ENCODE measurements at regions not wholly inside any gene's neighbourhood (a gene's known extent, or its start where the extent isn't known, plus 50 kb on each side); places are given as distances from the start of the nearest gene placed in this dataset.
A peak's percentile ranks its signal among the peaks of the same experiment; 100 is the strongest.

DNA sequence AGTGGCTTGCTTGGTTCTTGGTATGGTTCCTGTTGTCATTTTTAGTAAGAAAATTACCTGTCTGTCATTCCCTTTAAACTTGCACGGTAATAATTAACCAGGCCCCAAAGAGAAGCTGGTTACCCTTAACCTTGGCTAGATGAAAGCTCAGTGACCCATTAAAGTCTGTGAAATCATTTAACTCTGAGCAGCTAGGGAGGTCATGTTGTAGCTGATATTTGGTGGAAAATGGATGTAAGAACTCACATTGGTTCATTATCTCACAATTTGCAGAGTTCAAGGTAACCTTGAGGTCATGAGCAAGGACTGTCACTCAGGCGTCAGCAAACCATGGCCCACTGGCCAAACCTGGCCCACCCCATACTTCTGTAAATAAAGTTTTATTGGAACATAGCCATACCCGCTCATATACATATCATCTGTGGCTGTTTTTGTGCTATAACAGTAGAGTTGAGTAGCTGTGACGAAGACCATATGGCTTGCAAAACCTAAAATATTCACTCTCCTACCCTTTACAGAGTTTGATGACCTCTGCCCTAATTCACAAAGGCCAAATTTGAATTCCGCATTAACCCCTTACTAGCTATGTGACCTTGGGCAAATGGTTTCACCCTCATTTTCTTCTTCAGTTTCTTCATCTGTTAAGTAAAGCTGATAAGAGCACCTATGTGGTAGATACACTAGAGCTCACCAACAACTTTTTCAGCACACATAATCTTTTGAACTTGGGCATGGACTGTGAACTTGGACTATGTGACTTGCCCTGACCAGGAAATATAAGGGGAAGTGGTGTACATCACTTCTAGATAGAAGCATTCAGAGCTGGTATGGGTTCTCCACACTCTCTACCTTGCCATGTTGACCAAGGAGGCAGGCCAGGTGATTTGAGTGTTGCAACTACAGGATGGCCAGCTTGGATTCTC lies 61.5 kb upstream of the CPEB4 start (continued):
- TF ChIP-seq MBD4 (IDR thresholded peaks at IDR 0.05; ENCODE audit: borderline replicate concordance, low read length) (0 out of 2 replicates have a peak, but pooled peaks have one; percentile 43), ZNF550 (CRISPR knock-in tag; IDR thresholded peaks at IDR 0.05; ENCODE audit: borderline replicate concordance) (no peak), ZNF792 (CRISPR knock-in tag; IDR thresholded peaks at IDR 0.05) (no peak), PHB2 (IDR thresholded peaks at IDR 0.05; ENCODE audit: partially characterized antibody) (no peak), CREB1 (IDR thresholded peaks at IDR 0.05) (no peak), CREB1 (CRISPR knock-in tag; IDR thresholded peaks at IDR 0.05) (no peak), TCF12 (IDR thresholded peaks at IDR 0.05) (no peak), TCF12 (CRISPR knock-in tag; IDR thresholded peaks at IDR 0.05) (no peak), RXRA (CRISPR knock-in tag; IDR thresholded peaks at IDR 0.05) (peak; percentile 28; the same call in 1 of the 2 replicates), ZNF543 (CRISPR knock-in tag; IDR thresholded peaks at IDR 0.05) (no peak), ZNF780A (CRISPR knock-in tag; IDR thresholded peaks at IDR 0.05) (no peak), TFDP1 (CRISPR knock-in tag; IDR thresholded peaks at IDR 0.05; ENCODE audit: borderline replicate concordance) (no peak), SIX1 (CRISPR knock-in tag; IDR thresholded peaks at IDR 0.05; ENCODE audit: borderline replicate concordance) (no peak), DRAP1 (CRISPR knock-in tag; IDR thresholded peaks at IDR 0.05) (peak; percentile 35; the same call in 1 of the 2 replicates), GZF1 (CRISPR knock-in tag; IDR thresholded peaks at IDR 0.05) (no peak), KLF16 (CRISPR knock-in tag; IDR thresholded peaks at IDR 0.05) (0 out of 4 replicates have a peak, but pooled peaks of 1 of the 2 experiments have one; percentile 36), KDM2A (CRISPR knock-in tag; IDR thresholded peaks at IDR 0.05; ENCODE audit: borderline replicate concordance, low read depth) (no peak), TFDP2 (CRISPR knock-in tag; IDR thresholded peaks at IDR 0.05) (no peak), NCOA5 (CRISPR knock-in tag; IDR thresholded peaks at IDR 0.05) (no peak), IRF1 (CRISPR knock-in tag; IDR thresholded peaks at IDR 0.05; ENCODE audit: low read depth) (no peak), ZNF484 (CRISPR knock-in tag; IDR thresholded peaks at IDR 0.05; ENCODE audit: borderline replicate concordance, low read depth) (no peak), KLF11 (CRISPR knock-in tag; IDR thresholded peaks at IDR 0.05) (no peak), DR1 (CRISPR knock-in tag; IDR thresholded peaks at IDR 0.05) (no peak), KAT8 (CRISPR knock-in tag; IDR thresholded peaks at IDR 0.05) (0 out of 2 replicates have a peak, but pooled peaks have one; percentile 21), ZNF232 (CRISPR knock-in tag; IDR thresholded peaks at IDR 0.05; ENCODE audit: borderline replicate concordance) (no peak), PHF20 (CRISPR knock-in tag; IDR thresholded peaks at IDR 0.05) (no peak), WIZ (CRISPR knock-in tag; IDR thresholded peaks at IDR 0.05) (no peak)

All from HepG2 (cell line).